RPMI7951 (cell line): ENCODE measurements at regions not wholly inside any gene's neighbourhood (a gene's known extent, or its start where the extent isn't known, plus 50 kb on each side); places are given as distances from the start of the nearest gene placed in this dataset.

Experiments used
- DNase-seq: peaks from one replicate; pipeline ENCODE4 v3.0.0-alpha.2; 2012; ENCODE audit warnings: low read depth

DNA sequence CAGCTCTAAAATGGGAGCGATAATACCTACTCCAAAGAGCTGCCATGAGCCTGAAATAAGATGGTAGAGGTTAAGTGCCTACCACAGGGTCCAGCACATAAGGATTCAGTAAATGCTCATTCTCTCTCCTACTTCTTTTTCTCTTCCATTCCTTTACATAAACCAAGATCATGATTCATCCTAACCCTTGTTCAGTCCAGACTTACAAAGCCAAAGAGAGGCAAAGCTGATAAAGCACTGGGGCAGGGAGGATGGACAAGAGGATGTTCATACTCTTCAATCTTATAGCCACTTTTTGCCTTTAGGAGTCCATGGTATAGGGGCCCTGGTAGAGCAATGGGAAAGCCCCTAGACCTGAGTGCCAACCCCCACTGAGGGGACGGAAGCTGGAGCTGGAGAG, 75.6 kb upstream of the PKDCC start:
- no peak for DNase-seq

DNA sequence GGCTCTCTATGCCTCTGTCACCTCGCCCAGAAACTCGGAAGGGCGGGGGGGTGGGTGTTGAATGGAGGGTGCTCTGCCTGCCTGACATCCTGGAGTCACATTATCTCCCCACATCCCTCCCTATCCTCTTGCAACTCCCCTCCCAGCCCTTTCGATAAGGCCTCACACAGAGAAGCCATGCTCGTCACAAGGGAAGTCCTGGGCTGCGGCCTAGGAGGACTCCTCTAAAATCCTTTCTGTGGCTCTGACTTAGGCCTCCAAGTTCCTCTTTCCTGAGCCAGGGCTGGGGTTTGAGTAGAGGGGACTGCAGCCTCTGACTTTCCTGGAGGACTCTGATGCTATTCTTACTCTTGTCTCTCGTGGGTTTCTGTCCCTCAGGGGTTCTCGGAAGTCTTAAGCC, 75.0 kb upstream of the PKDCC start:
- DNase-seq = no peak

DNA sequence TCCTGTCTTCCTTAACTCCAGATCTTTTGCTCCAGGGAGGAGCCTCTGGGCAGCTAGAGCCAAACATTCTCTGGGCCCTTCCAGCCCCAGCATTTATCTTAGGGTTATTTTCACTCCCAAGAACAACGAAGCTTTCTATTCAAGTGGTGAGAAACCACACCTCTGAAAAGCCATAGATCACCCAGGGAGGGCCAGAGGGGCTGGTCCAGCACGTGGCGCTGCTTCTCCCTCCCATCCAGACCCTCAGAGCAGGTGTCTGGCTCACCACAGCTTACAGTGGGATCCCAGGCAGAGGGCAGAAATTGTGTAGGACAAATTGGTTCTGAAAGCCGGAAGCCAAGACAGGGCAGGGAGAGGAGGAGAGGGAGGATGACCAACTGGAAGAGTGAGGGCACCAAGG, 74.0 kb upstream of the PKDCC start:
- no peak for DNase-seq

DNA sequence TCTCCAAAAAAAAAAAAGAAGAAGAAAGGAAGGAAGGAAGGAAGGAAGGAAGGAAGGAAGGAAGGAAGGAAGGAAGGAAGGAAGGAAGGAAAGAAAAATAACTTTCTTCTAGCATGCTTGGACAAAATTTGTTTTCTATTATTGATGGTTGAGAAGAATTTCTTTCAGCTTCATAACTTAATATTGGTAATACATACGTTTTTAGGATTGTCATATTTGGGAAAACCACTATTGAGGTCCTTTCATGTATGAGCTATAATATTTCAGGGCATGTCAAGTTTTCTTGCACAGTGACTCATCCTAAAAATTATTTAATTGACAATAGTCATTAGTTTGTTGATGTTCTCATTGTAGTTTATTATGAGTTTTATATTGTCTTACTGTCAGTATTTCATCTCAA, 66.4 kb upstream of the PKDCC start:
- DNase-seq = no peak

DNA sequence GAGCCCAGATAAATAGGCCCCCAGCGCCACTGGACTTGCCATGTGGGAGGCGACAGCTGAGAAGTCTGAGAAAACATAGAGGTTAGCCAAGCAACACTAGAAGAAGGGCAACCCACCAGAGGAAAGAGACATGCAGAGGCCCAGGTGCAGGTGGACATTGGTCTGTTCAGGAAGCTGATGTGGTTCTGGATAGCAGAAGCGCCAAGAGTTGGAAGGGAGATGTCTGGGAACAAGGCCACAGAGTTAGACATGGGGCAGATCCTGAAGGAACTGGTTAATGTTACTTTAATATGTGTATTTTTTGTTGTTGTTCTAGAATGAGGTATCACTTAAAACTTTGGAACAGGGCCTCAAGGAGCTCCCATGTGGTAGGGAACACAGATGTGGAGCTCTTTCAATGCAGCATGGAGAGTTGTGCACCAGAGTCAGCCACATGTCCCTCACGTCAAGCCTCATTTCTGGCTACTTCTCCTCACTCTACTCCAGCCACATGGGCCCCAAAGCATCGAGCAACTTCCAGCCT, 62.2 kb upstream of the PKDCC start:
- no peak for DNase-seq

DNA sequence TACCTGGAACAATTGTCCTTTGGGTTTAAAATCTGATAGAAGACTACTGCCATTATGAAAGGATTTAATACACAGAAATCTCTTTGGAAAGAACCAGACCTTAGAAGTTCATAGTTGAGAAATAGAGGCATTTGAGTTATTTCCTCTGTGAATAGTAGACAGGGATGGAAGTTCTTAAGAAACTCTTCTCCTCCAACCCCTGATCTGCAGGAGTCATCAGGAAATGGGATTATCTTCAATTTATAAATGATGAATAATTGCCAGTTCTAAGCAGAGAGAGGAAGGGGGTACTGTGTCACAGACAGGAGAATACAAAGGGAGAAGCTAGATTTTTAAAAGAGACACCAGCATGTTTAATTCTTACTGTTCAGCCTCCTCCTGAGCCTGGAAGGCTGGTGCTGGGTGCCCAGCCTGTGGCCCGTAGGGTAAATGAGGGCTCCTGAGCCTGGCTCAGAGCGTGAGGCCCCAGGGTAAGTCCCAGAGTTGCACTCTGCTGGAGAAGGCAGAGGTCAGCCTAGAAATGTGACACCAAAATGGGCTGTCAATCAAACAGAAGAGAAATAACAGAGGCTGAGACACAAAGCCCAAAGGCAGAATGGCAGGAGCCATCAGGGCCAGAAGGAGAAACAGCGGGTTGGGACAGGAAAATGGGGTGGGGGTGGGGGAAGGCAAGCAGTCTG, 58.2 kb upstream of the PKDCC start:
- DNase-seq = no peak

DNA sequence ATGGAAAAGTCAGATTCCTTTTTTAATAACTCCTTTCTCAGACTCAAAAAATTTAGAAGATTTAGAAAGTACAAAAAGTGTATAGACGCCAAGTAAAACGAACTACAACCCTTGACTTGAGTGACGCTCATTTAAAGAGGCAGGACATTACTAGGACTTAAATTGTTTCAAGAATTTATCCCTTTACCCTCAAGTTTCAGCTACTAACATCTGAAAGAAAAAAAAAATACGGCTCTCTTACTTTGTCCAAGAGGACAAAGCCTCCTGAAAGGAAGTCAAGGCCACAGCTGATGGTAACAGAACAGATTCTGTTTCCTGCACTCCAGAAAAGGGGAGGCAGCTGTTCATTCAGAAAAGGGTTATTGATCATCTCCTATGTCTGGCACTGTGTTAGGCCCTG, 57.6 kb upstream of the PKDCC start:
- no peak for DNase-seq

DNA sequence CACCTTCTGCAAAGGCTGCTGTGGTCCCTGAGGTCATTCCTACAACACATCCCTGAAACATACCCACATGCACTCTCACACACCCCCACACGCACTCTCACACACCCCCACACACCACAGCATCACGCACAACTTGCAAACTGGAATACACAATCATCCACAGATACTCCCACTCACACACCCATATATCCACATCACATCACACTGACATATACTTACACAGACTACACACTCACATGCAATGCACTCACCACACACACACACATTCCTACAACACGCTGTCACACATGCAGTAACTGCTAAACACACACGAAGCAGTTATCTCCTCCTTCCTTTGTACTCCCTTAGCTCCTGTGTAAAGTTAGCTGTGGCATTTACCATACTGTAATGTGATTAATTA, 57.1 kb upstream of the PKDCC start:
- DNase-seq = no peak

DNA sequence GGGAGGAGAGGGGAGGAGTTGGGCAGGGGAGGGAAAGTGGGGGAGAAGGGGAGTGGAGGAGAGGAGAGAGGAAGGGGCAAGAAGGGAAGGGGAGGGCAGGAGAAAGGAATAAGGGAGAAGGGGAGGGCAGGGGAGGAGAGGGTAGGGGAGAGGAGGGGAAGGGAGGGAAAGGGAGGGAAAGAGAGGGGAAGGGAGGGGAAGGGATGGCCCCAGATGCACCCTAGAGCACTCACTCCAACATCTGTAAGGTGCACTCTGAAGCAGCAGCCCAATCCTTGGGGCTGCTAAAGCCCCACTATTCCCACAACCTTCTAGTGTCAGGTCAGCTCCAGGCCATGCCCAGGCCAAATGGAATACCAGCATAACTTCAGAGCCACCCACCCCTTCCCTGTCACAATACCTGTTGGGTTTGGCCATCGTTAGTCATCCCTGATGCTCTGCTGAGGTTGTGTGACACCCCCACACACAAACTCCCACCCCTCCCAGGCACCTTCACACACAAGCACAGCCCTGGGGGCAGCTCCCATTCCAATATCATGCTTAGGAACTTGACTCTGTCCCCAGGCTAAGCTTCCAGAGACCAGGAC, 55.7 kb upstream of the PKDCC start:
- DNase-seq = no peak

DNA sequence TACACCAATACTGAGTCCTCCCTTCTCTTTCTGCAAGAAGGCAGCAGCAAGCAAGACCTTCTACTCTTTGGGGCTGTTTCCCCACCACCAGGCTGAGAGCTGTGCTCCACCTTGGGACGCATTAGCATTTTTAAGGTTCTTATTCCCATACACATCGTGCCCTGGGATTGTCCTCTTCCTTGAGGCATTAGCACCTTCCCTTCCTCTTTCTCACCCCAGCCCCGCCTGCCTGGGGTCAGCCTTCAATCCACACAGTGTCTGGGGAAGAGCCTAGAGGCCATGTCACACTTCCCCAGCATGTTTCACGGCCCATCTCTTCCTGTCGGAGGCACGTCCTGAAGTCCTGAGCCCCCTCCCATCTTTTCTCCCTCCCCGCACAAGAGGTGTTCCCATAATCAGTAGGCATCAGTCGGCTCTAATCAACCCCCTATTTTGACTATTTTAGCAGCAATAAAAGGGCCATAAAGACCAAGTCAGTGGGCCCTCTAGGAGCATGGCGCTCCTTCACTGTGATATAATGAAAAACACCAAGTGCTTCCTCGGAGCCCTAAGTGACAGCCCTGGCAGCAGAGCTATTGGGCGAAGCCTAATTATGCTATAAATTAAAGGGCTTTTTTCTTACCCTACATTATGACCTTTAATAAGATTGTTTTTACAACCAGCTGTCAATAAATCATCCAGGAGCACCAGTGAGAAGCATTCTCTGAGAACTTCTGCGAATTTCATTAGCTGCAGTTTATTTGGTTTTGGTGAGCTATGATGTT, 55.0 kb upstream of the PKDCC start:
- no peak for DNase-seq

DNA sequence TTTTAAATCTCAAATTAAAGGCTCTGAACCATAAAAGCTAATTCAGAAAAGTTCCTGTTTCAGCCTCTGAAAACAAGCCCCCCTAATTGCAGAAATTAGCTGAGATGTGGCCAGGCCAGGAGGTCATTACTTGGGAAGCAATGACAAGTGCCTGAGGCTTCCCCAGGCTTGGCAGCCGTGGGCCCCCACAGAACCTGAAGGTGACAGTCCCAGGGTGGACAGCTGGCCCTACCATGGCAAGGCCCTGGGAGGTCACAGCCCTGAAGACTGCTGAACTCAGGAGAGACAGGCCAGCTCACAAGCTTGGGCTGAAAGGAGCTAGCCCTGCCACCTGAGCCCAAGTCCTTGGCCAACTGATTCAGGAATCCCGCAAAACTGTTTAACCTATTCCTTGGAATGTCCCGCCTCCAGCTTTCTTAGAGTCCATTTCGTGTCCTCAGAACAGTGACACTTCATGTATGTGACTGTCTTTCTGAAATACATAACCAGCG, 54.3 kb upstream of the PKDCC start:
- DNase-seq = no peak

DNA sequence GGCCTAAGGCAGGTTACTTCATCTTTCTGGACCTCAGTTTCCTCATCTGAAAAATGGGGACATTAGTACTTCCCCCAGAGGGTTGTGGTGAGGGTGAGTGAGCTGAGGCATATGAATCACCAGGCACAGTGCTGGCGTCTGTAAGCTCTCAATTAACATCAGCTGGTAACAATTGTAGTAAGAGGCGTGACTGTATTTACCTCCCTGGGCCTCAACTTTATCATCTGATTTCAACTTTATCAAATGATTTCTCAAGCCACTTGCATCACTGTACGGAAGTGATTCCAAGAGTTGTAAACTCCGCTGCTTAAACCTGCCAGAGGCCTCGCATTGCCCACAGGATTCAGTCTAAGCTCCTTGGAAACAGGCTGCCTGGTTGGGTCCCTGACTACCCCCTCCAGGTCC, 53.6 kb upstream of the PKDCC start:
- peak; percentile 73 for DNase-seq

DNA sequence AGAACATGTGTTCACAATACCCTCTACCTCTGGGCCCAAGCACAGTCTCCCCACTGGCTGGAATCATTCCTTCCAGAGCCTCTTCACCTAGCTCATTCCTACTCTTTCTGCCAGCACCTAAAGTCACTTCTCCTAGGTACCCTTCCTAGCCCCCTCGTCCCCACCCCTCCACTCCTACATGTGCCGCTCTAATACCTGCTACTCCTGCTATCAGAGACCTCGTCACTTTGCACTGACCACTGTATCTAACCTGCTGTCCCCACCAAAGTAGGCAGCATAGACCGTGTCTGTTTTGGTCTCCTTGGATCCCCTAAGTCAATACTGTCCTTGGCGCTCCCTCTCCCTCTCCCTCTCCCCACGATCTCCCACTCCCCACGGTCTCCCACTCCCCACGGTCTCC, 53.2 kb upstream of the PKDCC start:
- DNase-seq = no peak

DNA sequence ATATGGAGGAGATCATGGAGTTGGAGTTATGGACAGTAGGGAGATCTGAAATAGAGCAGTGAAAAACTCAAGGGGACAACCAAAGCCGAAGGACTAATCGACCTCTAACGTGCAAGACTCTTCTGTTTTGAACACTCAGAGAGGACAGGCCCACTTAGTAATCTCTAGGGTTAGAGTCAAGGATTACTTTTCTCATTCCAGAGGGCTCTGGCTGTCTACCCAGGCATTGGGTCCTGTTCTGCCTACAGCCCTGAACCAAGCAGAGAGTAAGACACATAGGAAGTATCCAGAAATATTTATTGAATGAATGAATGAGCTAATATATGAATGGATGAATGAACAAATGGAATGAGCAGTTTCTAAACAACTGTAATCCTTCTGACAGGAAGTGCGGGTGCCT, 50.3 kb upstream of the PKDCC start:
- no peak for DNase-seq
